ENCODE measurements at regions not wholly inside any gene's neighbourhood (a gene's known extent, or its start where the extent isn't known, plus 50 kb on each side); places are given as distances from the start of the nearest gene placed in this dataset.

DNA sequence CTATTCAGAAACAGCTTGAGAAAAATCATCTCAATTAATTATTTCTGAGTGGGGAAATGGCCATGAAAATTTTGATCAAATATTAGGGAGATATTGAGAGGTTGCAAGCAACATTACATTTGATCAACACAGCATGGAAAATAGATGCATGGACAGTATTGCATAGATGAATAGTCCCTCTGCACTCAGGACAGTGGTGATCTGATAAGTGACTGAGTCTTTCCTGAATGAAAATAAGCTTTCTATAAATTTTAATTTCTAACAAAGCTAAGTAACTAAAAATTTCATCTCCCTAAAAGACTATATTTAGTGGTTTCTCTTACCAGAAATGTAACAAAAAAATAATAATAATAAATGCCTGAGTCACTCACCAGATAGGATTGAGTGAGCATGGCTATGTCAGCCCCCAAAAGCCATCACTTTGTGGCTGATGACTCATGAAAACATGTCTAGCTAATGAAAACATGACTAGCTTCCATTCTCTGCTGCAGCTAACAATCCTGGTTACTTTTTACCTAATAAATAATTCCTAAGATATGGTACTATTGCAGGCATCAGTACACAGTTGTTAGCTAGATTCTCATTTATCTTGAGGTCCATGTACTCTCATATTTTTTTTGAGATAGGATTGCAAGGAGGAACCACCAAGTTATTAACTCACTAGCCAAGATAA lies 1294.8 kb upstream of the ACO1 start:
- Mint-ChIP-seq H3K4me1 (no peaks in the 10 kb centered on the region), H3K9me3 (peaks cover 0 to 3% (median 0%) of the 10 kb centered on the region in 7 donors), H3K27ac (no peak overlapping the region), H3K36me3 (no peaks in the 10 kb centered on the region), H3K4me3 (no peak overlapping the region), H3K27me3 (no peaks in the 10 kb centered on the region)
- no peak for DNase-seq
- ATAC-seq (ENCODE audit: low read depth in 2 of 2), result no peak

DNA sequence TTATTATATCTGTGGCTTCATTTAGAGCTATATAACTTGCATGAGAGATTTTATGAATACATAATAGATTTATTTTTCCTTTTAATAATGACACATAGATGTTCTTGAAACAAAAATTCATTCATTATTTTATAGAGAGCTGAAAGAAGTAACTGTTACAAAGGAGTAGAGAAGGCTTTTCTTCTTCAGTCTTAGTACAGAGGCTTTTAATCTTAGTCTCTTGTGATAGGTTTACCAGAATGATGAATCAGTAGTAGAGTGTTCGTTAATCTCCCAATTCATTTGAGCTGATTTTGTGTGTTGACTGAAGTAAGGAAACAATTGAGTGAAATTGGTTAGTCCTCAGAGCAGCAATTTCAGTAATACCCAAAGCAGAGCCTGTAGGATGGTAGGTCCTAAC lies 1284.1 kb upstream of the ACO1 start:
- H3K36me3 Mint-ChIP-seq, result no peaks in the 10 kb centered on the region
- no peaks in the 10 kb centered on the region for H3K4me1 Mint-ChIP-seq
- H3K27me3 Mint-ChIP-seq, result no peaks in the 10 kb centered on the region
- DNase-seq, result no peak
- H3K4me3 Mint-ChIP-seq, result no peak overlapping the region
- no peak for ATAC-seq (ENCODE audit: low read depth in 2 of 2)
- no peak overlapping the region for H3K27ac Mint-ChIP-seq
- H3K9me3 Mint-ChIP-seq, result no peaks in the 10 kb centered on the region

- Mint-ChIP-seq H3K36me3 (no peaks in the 10 kb centered on the region), H3K4me1 (no peaks in the 10 kb centered on the region), H3K27ac (no peak overlapping the region), H3K9me3 (no peaks in the 10 kb centered on the region), H3K4me3 (no peak overlapping the region), H3K27me3 (peaks cover 0 to 5% (median 0%) of the 10 kb centered on the region in 3 donors)
- DNase-seq, result no peak
- ATAC-seq (ENCODE audit: low read depth in 2 of 2), result no peak
Measured at GRCh38 chr9:31103836-31104235, 1280.6 kb upstream of the ACO1 start.

DNA sequence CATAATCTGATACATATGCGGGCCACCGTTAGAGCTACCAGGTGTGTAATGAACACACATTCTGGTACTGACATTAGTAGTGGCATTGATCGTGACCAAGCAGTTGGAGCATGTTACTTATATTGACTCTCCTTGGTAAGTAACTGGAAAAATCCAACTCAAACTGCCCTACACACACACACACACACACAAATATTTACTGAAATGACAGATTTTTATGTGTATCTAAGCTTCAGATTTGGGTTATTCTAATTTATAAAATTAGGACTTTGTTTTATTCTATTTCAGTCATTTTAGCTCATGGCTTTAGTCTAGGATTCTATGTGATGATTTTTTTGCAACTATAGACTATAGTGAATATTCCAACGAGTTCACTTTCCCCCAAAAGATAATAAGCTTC lies 1280.2 kb upstream of the ACO1 start:
- H3K27me3 Mint-ChIP-seq, result peaks cover 0 to 5% (median 0%) of the 10 kb centered on the region in 3 donors
- no peaks in the 10 kb centered on the region for H3K4me1 Mint-ChIP-seq
- H3K27ac Mint-ChIP-seq, result no peak overlapping the region
- H3K36me3 Mint-ChIP-seq, result no peaks in the 10 kb centered on the region
- ATAC-seq (ENCODE audit: low read depth in 2 of 2) (no peak), DNase-seq (no peak)
- no peak overlapping the region for H3K4me3 Mint-ChIP-seq
- no peaks in the 10 kb centered on the region for H3K9me3 Mint-ChIP-seq

- no peak for DNase-seq
- H3K9me3 Mint-ChIP-seq, result peaks cover 0 to 3% (median 0%) of the 10 kb centered on the region in 7 donors
- H3K36me3 Mint-ChIP-seq, result no peaks in the 10 kb centered on the region
Measured at GRCh38 chr9:31112491-31112890, 1272.0 kb upstream of the ACO1 start.

DNA sequence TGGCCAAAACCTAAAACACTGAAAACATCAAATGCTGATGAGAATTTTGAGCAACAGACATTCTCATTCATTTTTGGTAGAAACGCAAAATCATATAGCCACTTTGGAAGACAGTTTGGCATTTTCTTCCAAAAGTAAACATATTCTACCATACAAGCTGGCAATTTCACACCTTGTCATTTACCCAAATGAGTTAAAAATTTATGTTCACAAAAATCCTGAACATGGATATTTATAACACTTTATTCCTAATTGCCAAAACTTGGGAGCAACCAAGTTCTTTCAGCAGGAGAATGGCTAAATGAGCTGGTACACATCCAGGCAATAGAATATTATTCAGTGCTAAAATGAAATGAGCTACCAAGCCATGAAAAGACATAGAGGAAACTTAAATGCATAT lies 1270.1 kb upstream of the ACO1 start:
- Mint-ChIP-seq H3K4me3 (no peak overlapping the region), H3K27me3 (no peaks in the 10 kb centered on the region), H3K9me3 (peaks cover 0 to 3% (median 0%) of the 10 kb centered on the region in 7 donors), H3K27ac (no peak overlapping the region), H3K36me3 (no peaks in the 10 kb centered on the region), H3K4me1 (no peaks in the 10 kb centered on the region)
- DNase-seq (no peak), ATAC-seq (ENCODE audit: low read depth in 2 of 2) (no peak)

More at GRCh38 chr9:31112491-31112890, 1272.0 kb upstream of the ACO1 start:
- Mint-ChIP-seq H3K4me3 (no peak overlapping the region), H3K4me1 (no peaks in the 10 kb centered on the region), H3K27me3 (peaks cover 0 to 5% (median 0%) of the 10 kb centered on the region in 3 donors), H3K27ac (no peak overlapping the region)
- no peak for ATAC-seq (ENCODE audit: low read depth in 2 of 2)

- Mint-ChIP-seq H3K9me3 (peaks cover 0 to 3% (median 0%) of the 10 kb centered on the region in 7 donors), H3K4me1 (no peaks in the 10 kb centered on the region), H3K4me3 (no peak overlapping the region), H3K27ac (peak overlapping the region in 1 of 6 donors; percentile 58), H3K27me3 (peaks cover 0 to 4% (median 0%) of the 10 kb centered on the region in 3 donors), H3K36me3 (no peaks in the 10 kb centered on the region)
- ATAC-seq (ENCODE audit: low read depth in 2 of 2) (peak; percentile 59 to 68), DNase-seq (peak; percentile 36)
Measured at GRCh38 chr9:31119890-31120454, 1264.5 kb upstream of the ACO1 start.

DNA sequence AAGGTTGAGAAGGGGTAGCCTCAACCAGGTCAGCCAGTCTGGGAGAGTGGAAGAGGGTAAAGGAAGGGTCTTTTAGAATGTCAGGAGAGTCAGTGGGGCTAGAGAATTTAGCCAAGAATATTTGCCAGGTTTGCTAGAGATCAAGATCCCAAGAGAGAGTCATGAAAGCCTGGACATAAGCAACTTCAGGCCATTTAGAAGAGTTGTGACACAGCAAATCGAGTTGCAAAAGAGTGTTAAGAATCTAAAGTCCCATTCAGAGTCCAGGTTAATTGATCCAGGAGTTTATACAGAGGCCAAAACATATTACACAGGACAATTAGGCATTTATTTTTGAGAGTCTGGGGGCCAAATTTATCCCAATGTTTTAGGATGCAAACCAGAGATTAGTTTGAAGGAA lies 1260.1 kb upstream of the ACO1 start:
- Mint-ChIP-seq H3K27ac (peak overlapping the region in 2 of 6 donors; percentile 61 to 71), H3K27me3 (peaks cover 0 to 4% (median 0%) of the 10 kb centered on the region in 3 donors), H3K4me3 (no peak overlapping the region), H3K9me3 (peaks cover 0 to 4% (median 0%) of the 10 kb centered on the region in 7 donors), H3K4me1 (no peaks in the 10 kb centered on the region), H3K36me3 (no peaks in the 10 kb centered on the region)
- ATAC-seq (ENCODE audit: low read depth in 2 of 2), result no peak
- DNase-seq, result no peak

DNA sequence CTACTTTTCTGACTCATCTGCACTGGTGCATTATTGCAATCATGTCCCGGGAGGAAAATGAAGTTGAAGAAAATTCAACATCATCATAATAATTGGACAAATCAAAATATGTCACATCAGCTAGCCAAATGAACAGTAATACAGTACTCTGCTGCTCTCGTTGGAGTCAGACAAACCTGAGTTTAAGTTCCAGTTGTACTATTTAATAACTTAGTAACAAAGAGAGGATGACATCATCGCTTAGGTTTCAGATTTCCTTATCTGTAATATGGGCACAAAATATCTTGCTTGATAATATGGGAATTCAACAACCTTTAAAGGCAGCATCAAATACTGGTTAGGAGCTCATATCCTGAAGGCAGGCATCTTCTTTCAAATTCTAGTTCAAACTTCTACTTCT lies 1248.9 kb upstream of the ACO1 start:
- DNase-seq (no peak), ATAC-seq (ENCODE audit: low read depth in 2 of 2) (no peak)
- no peaks in the 10 kb centered on the region for H3K36me3 Mint-ChIP-seq
- no peak overlapping the region for H3K4me3 Mint-ChIP-seq
- peaks cover 0 to 7% (median 0%) of the 10 kb centered on the region in 3 donors for H3K27me3 Mint-ChIP-seq
- H3K4me1 Mint-ChIP-seq, result no peaks in the 10 kb centered on the region
- no peak overlapping the region for H3K27ac Mint-ChIP-seq
- H3K9me3 Mint-ChIP-seq, result no peaks in the 10 kb centered on the region

DNA sequence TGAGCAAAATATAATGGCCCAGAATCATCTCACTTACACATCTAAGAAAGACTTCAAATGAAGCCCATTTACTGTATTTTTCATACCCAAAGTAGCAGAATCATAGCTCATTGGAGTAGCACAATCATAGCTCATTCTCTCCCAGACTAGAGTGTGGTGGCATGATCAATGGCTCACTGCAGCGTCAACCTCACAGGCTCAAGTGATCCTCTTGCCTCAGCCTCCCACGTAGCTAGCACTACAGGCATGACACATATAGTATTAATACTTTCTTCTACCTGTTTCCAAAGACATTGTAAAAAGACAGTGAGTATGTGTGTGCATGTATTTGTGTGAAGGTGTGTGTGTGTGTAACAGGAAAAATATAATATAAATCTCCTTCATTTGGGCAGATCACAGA lies 1247.9 kb upstream of the ACO1 start:
- ATAC-seq (ENCODE audit: low read depth in 2 of 2) (no peak), DNase-seq (no peak)
- Mint-ChIP-seq H3K36me3 (no peaks in the 10 kb centered on the region), H3K4me3 (no peak overlapping the region), H3K9me3 (no peaks in the 10 kb centered on the region), H3K4me1 (no peaks in the 10 kb centered on the region), H3K27me3 (peaks cover 0 to 7% (median 0%) of the 10 kb centered on the region in 3 donors), H3K27ac (no peak overlapping the region)

DNA sequence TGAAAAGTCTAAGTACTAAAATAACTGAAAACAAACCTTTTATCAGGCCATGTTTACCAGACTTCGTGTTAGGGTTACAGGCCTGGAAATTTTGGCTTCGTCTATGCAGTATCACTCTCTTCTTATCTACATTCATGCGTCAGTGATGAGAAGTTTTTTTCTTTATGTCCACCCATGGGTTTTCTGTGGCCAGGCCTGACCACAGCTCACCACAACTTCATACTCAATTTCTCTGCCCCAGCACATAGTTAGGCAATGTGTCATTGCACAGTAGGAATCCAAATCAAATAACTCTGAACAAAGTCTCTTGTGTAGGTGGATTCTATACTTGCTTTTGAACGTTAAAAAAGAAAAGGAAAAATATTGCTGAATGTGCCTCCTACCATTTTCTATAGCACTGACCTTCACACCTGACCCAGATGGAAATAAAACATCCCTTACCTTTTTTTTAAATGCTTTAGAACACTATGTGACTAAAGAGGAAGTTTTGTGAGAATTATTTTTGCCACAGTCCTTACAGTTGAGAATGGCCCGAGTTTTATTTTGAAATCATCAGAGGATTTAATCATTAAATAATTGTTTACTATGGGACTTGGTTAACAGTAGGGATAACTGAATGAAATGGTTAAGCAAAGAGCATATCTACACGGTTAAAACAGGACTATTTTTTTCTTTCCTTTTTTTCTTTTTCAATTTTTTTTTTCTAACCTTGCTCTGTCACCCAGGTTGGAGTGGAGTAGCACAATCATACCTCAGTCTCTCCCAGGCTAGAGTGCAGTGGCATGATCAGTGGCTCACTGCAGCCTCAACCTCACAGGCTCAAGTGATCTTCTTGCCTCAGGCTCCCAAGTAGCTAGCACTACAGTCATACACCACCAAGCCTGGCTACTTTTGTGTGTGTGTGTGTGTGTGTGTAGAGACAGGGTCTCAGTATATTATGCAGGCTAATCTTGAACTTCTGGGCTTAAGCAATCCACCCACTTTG lies 1247.0 kb upstream of the ACO1 start:
- DNase-seq, result no peak
- Mint-ChIP-seq H3K9me3 (no peaks in the 10 kb centered on the region), H3K4me3 (no peak overlapping the region), H3K27ac (no peak overlapping the region), H3K4me1 (no peaks in the 10 kb centered on the region), H3K27me3 (peaks cover 0 to 7% (median 0%) of the 10 kb centered on the region in 3 donors), H3K36me3 (no peaks in the 10 kb centered on the region)
- no peak for ATAC-seq (ENCODE audit: low read depth in 2 of 2)

GRCh38 chr9:31140316-31140715 lies 1244.1 kb upstream of the ACO1 start:
- Mint-ChIP-seq H3K4me1 (no peaks in the 10 kb centered on the region), H3K9me3 (no peaks in the 10 kb centered on the region)
- no peak for DNase-seq

GRCh38 chr9:31142456-31142855 lies 1242.0 kb upstream of the ACO1 start:
- Mint-ChIP-seq H3K36me3 (no peaks in the 10 kb centered on the region), H3K9me3 (no peaks in the 10 kb centered on the region), H3K27me3 (no peaks in the 10 kb centered on the region), H3K4me1 (peaks cover 0 to 8% (median 4%) of the 10 kb centered on the region in 3 donors), H3K4me3 (no peak overlapping the region), H3K27ac (no peak overlapping the region)
- ATAC-seq (ENCODE audit: low read depth in 2 of 2), result no peak
- DNase-seq, result no peak

More at GRCh38 chr9:31140316-31140715, 1244.1 kb upstream of the ACO1 start:
- Mint-ChIP-seq H3K27me3 (peaks cover 0 to 4% (median 0%) of the 10 kb centered on the region in 3 donors), H3K4me3 (no peak overlapping the region), H3K27ac (no peak overlapping the region), H3K36me3 (no peaks in the 10 kb centered on the region)
- ATAC-seq (ENCODE audit: low read depth in 2 of 2), result no peak

Measured in naive B cell (primary cell).